GM23338 (cell line): ENCODE measurements at regions not wholly inside any gene's neighbourhood (a gene's known extent, or its start where the extent isn't known, plus 50 kb on each side); places are given as distances from the start of the nearest gene placed in this dataset.

Experiments
- ATAC-seq: fragments of 200-7000 bp; cut with Tn5 transposase; 3 replicates; pipeline ENCODE4 v1.9.1; 2020
- DNase-seq: peaks from one replicate; pipeline ENCODE4 v3.0.0-alpha.2; 2015; ENCODE audit warnings: low spot score
- H2AFZ ChIP-seq: fragments of 200-600 bp; sonication (generic); 2 replicates; pipeline ENCODE4 v1.8.0; 2016; ENCODE audit warnings: antibody characterized with exemption, mild to moderate bottlenecking, moderate library complexity
- H3F3A ChIP-seq: fragments of 200-600 bp; sonication (generic); replicated peaks from 2 replicates; pipeline ENCODE4 v1.8.0; 2017; ENCODE audit warnings: antibody characterized with exemption, mixed run types, low read depth
- H3K27ac ChIP-seq: fragments of 200-600 bp; sonication (generic); 2 replicates; pipeline ENCODE4 v1.6.1; 2016; ENCODE audit warnings: low read depth
- H3K27me3 ChIP-seq: fragments of 200-600 bp; sonication (generic); 2 replicates; pipeline ENCODE4 v1.8.0; 2016; ENCODE audit warnings: mild to moderate bottlenecking, mixed run types, moderate library complexity; ENCODE audit not compliant: insufficient read depth
- H3K36me3 ChIP-seq: fragments of 200-600 bp; sonication (generic); 2 replicates; pipeline ENCODE4 v1.8.0; 2016; ENCODE audit warnings: mild to moderate bottlenecking; ENCODE audit not compliant: insufficient read depth
- H3K4me1 ChIP-seq: fragments of 200-600 bp; sonication (generic); 2 replicates; pipeline ENCODE4 v1.8.0; 2016; ENCODE audit warnings: mild to moderate bottlenecking, moderate library complexity; ENCODE audit not compliant: insufficient read depth
- H3K4me2 ChIP-seq: fragments of 200-600 bp; sonication (generic); 2 replicates; pipeline ENCODE4 v1.7.1; 2017; ENCODE audit warnings: mixed run types
- H3K4me3 ChIP-seq: fragments of 200-600 bp; sonication (generic); 2 replicates; pipeline ENCODE4 v1.6.1; 2016; ENCODE audit warnings: mixed run types
- H3K79me2 ChIP-seq: fragments of 200-600 bp; sonication (generic); replicated peaks from 2 replicates; pipeline ENCODE4 v1.8.0; 2017; ENCODE audit warnings: mild to moderate bottlenecking; ENCODE audit not compliant: insufficient read depth
- H3K9me2 ChIP-seq: fragments of 200-600 bp; sonication (generic); 2 replicates; pipeline ENCODE4 v1.8.0; 2017; ENCODE audit not compliant: insufficient read depth
- H4K20me1 ChIP-seq: fragments of 200-600 bp; sonication (generic); replicated peaks from 2 replicates; pipeline ENCODE4 v1.8.0; 2017; ENCODE audit warnings: mild to moderate bottlenecking; ENCODE audit not compliant: insufficient read depth
- H3K27ac Mint-ChIP-seq: 2 replicates; pipeline ENCODE4 v1.8.0; 2020; ENCODE audit warnings: inconsistent platforms, mild to moderate bottlenecking, moderate library complexity, mixed read lengths
- H3K27me3 Mint-ChIP-seq: 3 replicates; pipeline ENCODE4 v1.8.0; 2022; ENCODE audit warnings: low read depth, mild to moderate bottlenecking, moderate library complexity, mixed read lengths, inconsistent platforms; ENCODE audit not compliant: insufficient read depth, poor library complexity
- H3K36me3 Mint-ChIP-seq: 3 replicates; pipeline ENCODE4 v1.8.0; 2021; ENCODE audit warnings: low read depth, mild to moderate bottlenecking, inconsistent platforms, moderate library complexity, mixed read lengths
- H3K4me1 Mint-ChIP-seq: 3 replicates; pipeline ENCODE4 v1.8.0; 2020; ENCODE audit warnings: mild to moderate bottlenecking, inconsistent platforms, mixed read lengths
- H3K4me3 Mint-ChIP-seq: 3 replicates; pipeline ENCODE4 v1.8.0; 2021; ENCODE audit warnings: moderate library complexity, mild to moderate bottlenecking, inconsistent platforms, mixed read lengths
- H3K9me3 Mint-ChIP-seq: 3 replicates; pipeline ENCODE4 v1.8.0; 2020; ENCODE audit warnings: moderate library complexity, mild to moderate bottlenecking, inconsistent platforms, mixed read lengths
- CREB1 ChIP-seq: fragments of 250-450 bp; sonication (Bioruptor Pico); IDR thresholded peaks from 2 replicates; pipeline ENCODE4 v1.5.0; 2020; ENCODE audit warnings: low read depth, mild to moderate bottlenecking, moderate library complexity
- CTCF ChIP-seq, 2 experiments: fragments of 200-600 bp in 1 of 2; sonication (generic) in 1 of 2; conservative IDR thresholded peaks; 2 replicates each; pipeline versions ENCODE4 v1.5.1 to v1.6.1; 2016 to 2017; ENCODE audit warnings: antibody characterized with exemption in 2 of 2, low read depth in 2 of 2, mild to moderate bottlenecking in 2 of 2, moderate library complexity in 1 of 2
- ETS1 ChIP-seq: IDR thresholded peaks from 2 replicates; pipeline ENCODE4 v1.6.1; 2016; ENCODE audit warnings: antibody characterized with exemption
- EZH2 ChIP-seq: fragments of 200-600 bp; sonication (generic); IDR thresholded peaks from one replicate; pipeline ENCODE4 v1.8.0; 2017; ENCODE audit warnings: antibody characterized with exemption, mild to moderate bottlenecking, low read depth; ENCODE audit not compliant: unreplicated experiment
- EZH2phosphoT487 ChIP-seq: fragments of 200-600 bp; sonication (generic); IDR thresholded peaks from one replicate; pipeline ENCODE4 v1.8.1; 2018; ENCODE audit warnings: antibody characterized with exemption; ENCODE audit not compliant: unreplicated experiment
- JUNB ChIP-seq: IDR thresholded peaks from one replicate; pipeline ENCODE4 v1.6.1; 2016; ENCODE audit warnings: antibody characterized with exemption; ENCODE audit not compliant: unreplicated experiment
- NANOG ChIP-seq: IDR thresholded peaks from 2 replicates; pipeline ENCODE4 v1.6.1; 2016; ENCODE audit warnings: antibody characterized with exemption, borderline replicate concordance
- POLR2AphosphoS5 ChIP-seq: IDR thresholded peaks from 2 replicates; pipeline ENCODE4 v1.6.1; 2016; ENCODE audit warnings: antibody characterized with exemption, low read depth
- REST ChIP-seq: IDR thresholded peaks from one replicate; pipeline ENCODE4 v1.6.1; 2018; ENCODE audit warnings: antibody characterized with exemption; ENCODE audit not compliant: unreplicated experiment
- STAT1 ChIP-seq: IDR thresholded peaks from one replicate; pipeline ENCODE4 v1.6.1; 2016; ENCODE audit warnings: antibody characterized with exemption; ENCODE audit not compliant: unreplicated experiment
- ZNF114 ChIP-seq: fragments of 250-450 bp; sonication (Bioruptor Pico); IDR thresholded peaks from 2 replicates; pipeline ENCODE4 v1.5.0; 2020; ENCODE audit warnings: mild to moderate bottlenecking, moderate library complexity
- ZNF331 ChIP-seq: fragments of 250-450 bp; sonication (Bioruptor Pico); IDR thresholded peaks from 2 replicates; pipeline ENCODE4 v1.5.0; 2020; ENCODE audit warnings: low read depth, mild to moderate bottlenecking, moderate library complexity
- ZNF462 ChIP-seq: fragments of 250-450 bp; sonication (Bioruptor Pico); IDR thresholded peaks from 2 replicates; pipeline ENCODE4 v1.5.0; 2020; ENCODE audit warnings: mild to moderate bottlenecking, moderate library complexity

- no peaks in the 10 kb centered on the region for H3K27me3 ChIP-seq
- no peaks in the 10 kb centered on the region for H3F3A ChIP-seq
- no peak for TF ChIP-seq CTCF (conservative IDR thresholded peaks at IDR 0.05; ENCODE audit: low read depth in 2 of 2)
- no peak for TF ChIP-seq JUNB
- TF ChIP-seq EZH2, result no peak
- TF ChIP-seq REST, result no peak
- no peak for TF ChIP-seq ZNF331 (CRISPR knock-in tag)
- no peak for TF ChIP-seq NANOG
- no peak for TF ChIP-seq ZNF114 (CRISPR knock-in tag)
- TF ChIP-seq STAT1, result no peak
- no peak for TF ChIP-seq CREB1
- no peak for TF ChIP-seq ETS1
- TF ChIP-seq POLR2AphosphoS5, result no peak
- TF ChIP-seq ZNF462, result no peak
- no peak for TF ChIP-seq EZH2phosphoT487
- no peaks in the 10 kb centered on the region for H3K79me2 ChIP-seq
- no peak overlapping the region for H3K4me3 ChIP-seq
- peaks cover 5% of the 10 kb centered on the region; the same call in 1 of the 2 replicates for H3K9me2 ChIP-seq
- peaks cover 6% of the 10 kb centered on the region; the same call in 1 of the 3 replicates for H3K9me3 Mint-ChIP-seq
- ATAC-seq (no peak), DNase-seq (no peak)
- no peaks in the 10 kb centered on the region for H3K27me3 Mint-ChIP-seq
- no peaks in the 10 kb centered on the region for H3K36me3 ChIP-seq
- no peak overlapping the region for H3K27ac ChIP-seq
- no peaks in the 10 kb centered on the region for H3K4me1 Mint-ChIP-seq
- no peak overlapping the region for H3K4me2 ChIP-seq
- H3K4me3 Mint-ChIP-seq, result no peak overlapping the region
- H3K4me1 ChIP-seq, result no peaks in the 10 kb centered on the region
- H2AFZ ChIP-seq, result no peak overlapping the region
- no peak overlapping the region for H3K27ac Mint-ChIP-seq
- H4K20me1 ChIP-seq, result no peaks in the 10 kb centered on the region
- no peaks in the 10 kb centered on the region for H3K36me3 Mint-ChIP-seq
Measured at GRCh38 chr6:48505621-48506020, 394.6 kb upstream of the PTCHD4 start.
